SK-N-SH (cell line): ENCODE measurements at regions not wholly inside any gene's neighbourhood (a gene's known extent, or its start where the extent isn't known, plus 50 kb on each side); places are given as distances from the start of the nearest gene placed in this dataset.

Source experiments
- CTCF ChIA-PET: fragments of 300-600, 350-600 bp; formaldehyde crosslinking; extraction: SDS; loops from one replicate; lab custom pipeline; 2021; lab: Yijun Ruan, JAX
- POLR2A ChIA-PET: fragments of 350-600 bp; sonication (Branson Sonifier 250); formaldehyde crosslinking; extraction: SDS; loops from one replicate; lab custom pipeline; 2020; ENCODE audit warnings: antibody characterized with exemption, inconsistent platforms; lab: Yijun Ruan, JAX
- DNase-seq: peaks from one replicate; pipeline ENCODE4 v3.0.0; 2012
- H2AFZ ChIP-seq: fragments of 200-600 bp; sonication (generic); 2 replicates; pipeline ENCODE4 v1.8.1; 2016; ENCODE audit warnings: antibody characterized with exemption, mild to moderate bottlenecking, low read depth
- H3F3A ChIP-seq: fragments of 200-600 bp; sonication (generic); replicated peaks from 2 replicates; pipeline ENCODE3; 2016; ENCODE audit warnings: antibody characterized with exemption, mild to moderate bottlenecking; ENCODE audit not compliant: insufficient read depth
- H3K27ac ChIP-seq, 2 experiments: fragments of 200-500 bp in 1 of 2; fragments of 200-600 bp in 1 of 2; sonication (Bioruptor generic) in 1 of 2; sonication (generic), shearing (Covaris generic) in 1 of 2; 2 replicates each; pipeline versions ENCODE4 v1.5.1 to v1.6.1; 2014 to 2016; ENCODE audit warnings: low read depth in 2 of 2, inconsistent platforms in 1 of 2, low read length in 1 of 2, mild to moderate bottlenecking in 1 of 2, mixed read lengths in 1 of 2
- H3K27me3 ChIP-seq: fragments of 200-600 bp; sonication (generic), shearing (Covaris generic); 2 replicates; pipeline ENCODE4 v1.6.1; 2016; ENCODE audit warnings: mixed run types; ENCODE audit not compliant: insufficient read depth
- H3K36me3 ChIP-seq, 2 experiments: fragments of 200-500 bp in 1 of 2; fragments of 200-600 bp in 1 of 2; sonication (Bioruptor generic) in 1 of 2; sonication (generic) in 1 of 2; replicated peaks in 1 of 2; 2 replicates each; pipeline versions ENCODE3 to v1.5.1; 2014 to 2016; ENCODE audit warnings: low read length in 1 of 2, mild to moderate bottlenecking in 1 of 2; ENCODE audit not compliant: insufficient read depth in 2 of 2, control insufficient read depth in 1 of 2
- H3K4me1 ChIP-seq, 2 experiments: fragments of 200-500 bp in 1 of 2; fragments of 200-600 bp in 1 of 2; sonication (Bioruptor generic) in 1 of 2; sonication (generic), shearing (Covaris generic) in 1 of 2; 2 replicates each; pipeline versions ENCODE4 v1.5.1 to v1.6.1; 2014 to 2016; ENCODE audit warnings: low read depth in 1 of 2, low read length in 1 of 2, mixed run types in 1 of 2; ENCODE audit not compliant: insufficient read depth in 2 of 2, control insufficient read depth in 1 of 2
- H3K4me2 ChIP-seq: fragments of 200-600 bp; sonication (generic), shearing (Covaris generic); 2 replicates; pipeline ENCODE4 v1.6.1; 2017; ENCODE audit warnings: mixed run types
- H3K4me3 ChIP-seq, 2 experiments: fragments of 200-500 bp in 1 of 2; fragments of 200-600 bp in 1 of 2; sonication (Bioruptor generic) in 1 of 2; sonication (generic), shearing (Covaris generic) in 1 of 2; 2 replicates each; pipeline versions ENCODE4 v1.5.1 to v1.8.1; 2014 to 2016; ENCODE audit warnings: low read depth in 2 of 2, inconsistent platforms in 1 of 2, low read length in 1 of 2, mild to moderate bottlenecking in 1 of 2, mixed read lengths in 1 of 2, moderate library complexity in 1 of 2
- H3K79me2 ChIP-seq: fragments of 200-600 bp; sonication (generic); 2 replicates; pipeline ENCODE4 v1.8.1; 2017; ENCODE audit warnings: mild to moderate bottlenecking; ENCODE audit not compliant: insufficient read depth
- H3K9ac ChIP-seq: fragments of 200-600 bp; sonication (generic); 2 replicates; pipeline ENCODE4 v1.6.1; 2017; ENCODE audit warnings: mixed run types
- H3K9me2 ChIP-seq: fragments of 200-600 bp; sonication (generic); 2 replicates; pipeline ENCODE4 v1.6.1; 2017; ENCODE audit warnings: mixed run types
- H3K9me3 ChIP-seq: fragments of 200-600 bp; sonication (generic); 2 replicates; pipeline ENCODE4 v1.6.1; 2017; ENCODE audit warnings: mixed run types, mild to moderate bottlenecking, moderate library complexity
- H4K20me1 ChIP-seq: fragments of 200-600 bp; sonication (generic); 2 replicates; pipeline ENCODE4 v1.6.1; 2017; ENCODE audit warnings: mild to moderate bottlenecking, mixed run types; ENCODE audit not compliant: insufficient read depth
- CHD2 ChIP-seq: fragments of 150-350 bp; IDR thresholded peaks from 2 replicates; pipeline ENCODE4 v1.6.1; 2018; ENCODE audit warnings: low read length; ENCODE audit not compliant: partially characterized antibody
- EP300 ChIP-seq, 2 experiments: IDR thresholded peaks; 2 replicates each; pipeline versions ENCODE4 v1.4.0 to v1.6.1; 2012; ENCODE audit warnings: borderline replicate concordance in 1 of 2, low read depth in 1 of 2, low read length in 1 of 2
- FOSL2 ChIP-seq: IDR thresholded peaks from 2 replicates; pipeline ENCODE4 v1.4.0; 2012; ENCODE audit warnings: low read depth, mild to moderate bottlenecking, moderate library complexity, borderline replicate concordance
- GATA2 ChIP-seq: sonication (generic); formaldehyde crosslinking; IDR thresholded peaks from 2 replicates; pipeline ENCODE4 v1.5.0; 2020; ENCODE audit warnings: mild to moderate bottlenecking, missing genetic modification reagents
- IRF3 ChIP-seq: fragments of 150-350 bp; IDR thresholded peaks from 2 replicates; pipeline ENCODE4 v1.6.1; 2016; ENCODE audit warnings: mild to moderate bottlenecking, low read depth, low read length
- JUND ChIP-seq: IDR thresholded peaks from 2 replicates; pipeline ENCODE4 v1.4.0; 2012
- MEF2A ChIP-seq: IDR thresholded peaks from 2 replicates; pipeline ENCODE4 v1.4.0; 2012; ENCODE audit warnings: low read depth, borderline replicate concordance
- MXI1 ChIP-seq: IDR thresholded peaks from 2 replicates; pipeline ENCODE4 v1.6.1; 2012; ENCODE audit warnings: mild to moderate bottlenecking, low read depth, low read length, improper control_type of control experiment
- NFIC ChIP-seq: IDR thresholded peaks from 2 replicates; pipeline ENCODE4 v1.4.0; 2012; ENCODE audit warnings: borderline replicate concordance
- PBX3 ChIP-seq: IDR thresholded peaks from 2 replicates; pipeline ENCODE4; 2012
- RAD21 ChIP-seq: IDR thresholded peaks from 2 replicates; pipeline ENCODE4 v1.6.1; 2012; ENCODE audit warnings: mild to moderate bottlenecking, low read length
- RCOR1 ChIP-seq: fragments of 150-350 bp; IDR thresholded peaks from 2 replicates; pipeline ENCODE4 v1.6.1; 2017; ENCODE audit warnings: antibody characterized with exemption, low read length
- REST ChIP-seq: IDR thresholded peaks from 2 replicates; pipeline ENCODE4 v1.6.1; 2012; ENCODE audit warnings: mild to moderate bottlenecking, low read depth, low read length, moderate library complexity
- RFX5 ChIP-seq: IDR thresholded peaks from 2 replicates; pipeline ENCODE4 v1.6.1; 2012; ENCODE audit warnings: mild to moderate bottlenecking, improper control_type of control experiment, low read length
- TEAD4 ChIP-seq: IDR thresholded peaks from 2 replicates; pipeline ENCODE4 v1.4.0; 2012; ENCODE audit warnings: mild to moderate bottlenecking, borderline replicate concordance; ENCODE audit not compliant: insufficient read depth
- USF1 ChIP-seq: IDR thresholded peaks from 2 replicates; pipeline ENCODE4 v1.4.0; 2012; ENCODE audit warnings: low read depth, borderline replicate concordance
- USF2 ChIP-seq: fragments of 150-350 bp; IDR thresholded peaks from 2 replicates; pipeline ENCODE4 v1.6.1; 2017; ENCODE audit warnings: antibody characterized with exemption, low read length, low read depth, borderline replicate concordance
- YY1 ChIP-seq: IDR thresholded peaks from 2 replicates; pipeline ENCODE4 v1.4.0; 2012; ENCODE audit warnings: low read depth, mild to moderate bottlenecking
- ZBTB33 ChIP-seq: IDR thresholded peaks from 2 replicates; pipeline ENCODE4 v1.4.0; 2012; ENCODE audit warnings: low read depth, borderline replicate concordance
- WGBS: methylation state at CpG from one replicate; pipeline ENCODE4 v1.1.6; 2017; ENCODE audit warnings: low lambda C conversion rate; 5-methylcytosine and 5-hydroxymethylcytosine counted together

- no peak for TF ChIP-seq ZBTB33
- no peak for TF ChIP-seq RAD21
- no peak for TF ChIP-seq MEF2A
Observed at GRCh38 chr10:107732045-107732444, 567.5 kb upstream of the SORCS1 start (continued).

- Histone ChIP-seq H3K27me3 (no peaks in the 10 kb centered on the region), H3K79me2 (no peaks in the 10 kb centered on the region), H3K27ac (no peak overlapping the region), H3K9me2 (no peaks in the 10 kb centered on the region)
- DNase-seq = no peak
- TF ChIP-seq RCOR1 (no peak), EP300 (IDR thresholded peaks at IDR 0.05; ENCODE audit: borderline replicate concordance in 1 of 2, low read depth in 1 of 2, low read length in 1 of 2) (no peak), FOSL2 (no peak), GATA2 (CRISPR knock-in tag) (no peak), YY1 (no peak), ZBTB33 (no peak), USF1 (no peak), CHD2 (no peak), MXI1 (no peak), REST (no peak), MEF2A (no peak), USF2 (no peak), RFX5 (no peak), NFIC (no peak), JUND (no peak), PBX3 (no peak), IRF3 (no peak), TEAD4 (no peak)
- TF ChIP-seq, all 33 proteins: peak for 0
- Histone ChIP-seq H3K4me2 (no peak overlapping the region), H3K36me3 (no peaks in the 10 kb centered on the region), H4K20me1 (no peaks in the 10 kb centered on the region), H2AFZ (no peak overlapping the region), H3K9me3 (no peaks in the 10 kb centered on the region), H3K4me1 (peaks cover 0 to 11% of the 10 kb centered on the region in 2 experiments; a peak in 2 of 4 replicates), H3F3A (peaks cover 11% of the 10 kb centered on the region), H3K9ac (no peak overlapping the region), H3K4me3 (no peak overlapping the region)
- POLR2A ChIA-PET = no interaction called here
- CTCF ChIA-PET = interaction anchor here (1.0 kb wide), 1 partner anchor 11 kb away, joined by 3 read pairs; no protein-coding TSS in a partner anchor
- 59% methylated on average over 5 of the region's 5 CpGs for WGBS
Observed at GRCh38 chr10:107728807-107729206, 564.3 kb upstream of the SORCS1 start.
